Heart right ventricle (tissue), 16 donors: ENCODE measurements at regions not wholly inside any gene's neighbourhood (a gene's known extent, or its start where the extent isn't known, plus 50 kb on each side); places are given as distances from the start of the nearest gene placed in this dataset.

Experiments
- ATAC-seq, 8 donors: fragments of 200-7000 bp; cut with Tn5 transposase; one replicate each; pipeline ENCODE4 v1.9.1; 2020; ENCODE audit warnings: mild to moderate bottlenecking in 8 of 8, moderate library complexity in 8 of 8, moderate number of reproducible peaks in 1 of 8
- DNase-seq, 2 donors: peaks; one replicate each; pipeline ENCODE4 v3.0.0-alpha.2; 2020
- H3K27ac ChIP-seq, 10 donors: fragments of 200-600 bp; sonication (generic) in 2 of 10; one replicate each; pipeline versions ENCODE4 v1.5.0 to v1.8.0; 2020 to 2022; ENCODE audit warnings: mild to moderate bottlenecking in 3 of 10
- H3K27me3 ChIP-seq, 7 donors: fragments of 200-600 bp; one replicate each; pipeline ENCODE4 v1.8.0; 2021 to 2022; ENCODE audit warnings: mild to moderate bottlenecking in 2 of 7
- H3K36me3 ChIP-seq, 9 donors: fragments of 200-600 bp; sonication (generic) in 1 of 9; one replicate each; pipeline versions ENCODE4 v1.5.0 to v1.8.0; 2020 to 2022; ENCODE audit warnings: mild to moderate bottlenecking in 2 of 9
- H3K4me1 ChIP-seq, 9 donors: fragments of 200-600 bp; sonication (generic) in 1 of 9; one replicate each; pipeline versions ENCODE4 v1.5.0 to v1.8.0; 2020 to 2022; ENCODE audit warnings: mild to moderate bottlenecking in 4 of 9
- H3K4me3 ChIP-seq, 10 donors: fragments of 200-600 bp; sonication (generic) in 2 of 10; one replicate each; pipeline versions ENCODE4 v1.5.0 to v1.8.0; 2020 to 2022; ENCODE audit warnings: mild to moderate bottlenecking in 7 of 10, moderate library complexity in 2 of 10
- H3K9me3 ChIP-seq, 11 donors: fragments of 200-600 bp in 10 of 11; sonication (generic) in 2 of 11; one replicate each; pipeline versions ENCODE4 v1.5.0 to v1.8.0; 2013 to 2022; ENCODE audit warnings: mild to moderate bottlenecking in 2 of 11, control low read depth in 1 of 11, moderate library complexity in 1 of 11
- WGBS, 2 donors: extraction: QIAGEN DNeasy Blood & Tissue Kit; methylation state at CpG; one replicate each; pipeline ENCODE4 v1.1.7; 2013; ENCODE audit warnings: inconsistent platforms in 1 of 2; 5-methylcytosine and 5-hydroxymethylcytosine counted together
- intact Hi-C, 10 donors: fragments of 100-400 bp; cut with DNase I; formaldehyde crosslinking; loops; one replicate each; pipeline versions ENCODE4 v1.11.1 to v1.14.2; 2022
- TF ChIP-seq, protein P1 (sequence below), 9 donors: fragments of 200-600 bp; sonication (generic) in 2 of 9; IDR thresholded peaks; one replicate each; pipeline versions ENCODE4 v1.5.0 to v1.8.0; 2021 to 2022; ENCODE audit warnings: antibody characterized with exemption in 9 of 9, mild to moderate bottlenecking in 5 of 9, moderate library complexity in 1 of 9
- donor health status: Arrhythmogenic right ventricular cardiomyopathy.
- donor health status: ischemic (EF 13 %, LVEDD 7.1; RV severe dilation, severe dysfunction).
- donor health status: healthy with polysubstance abuse.
- donor health status: DM: no; HTN: yes; CAD: no.
- donor health status: DM: no; HTN: no; CAD: no.
- donor health status: ischemic (EF 25% LVEDD 6.9; RV normal size, moderate dysfunction).
- donor health status: ischemic (EF 25% LVEDD 5.7; RV mildly dilated, moderate dysfunction).
- donor health status: healthy.
- donor health status: DM: yes; HTN: yes; CAD: no.
- donor health status: Ischemic cardiomyopathy.
- donor health status: ischemic (EF 35%, LVEDD 5.7; RV mildly dilated, moderate dysfunction).
- donor health status: nonischemic (EF 11% LVEDD 7.7; RV severe dilation, severe dysfunction).
- donor health status: DM: yes; HTN: yes; CAD: no.
- donor health status: PGD.
- donor health status: ischemic (EF 29% LVEDD 5.4; RV normal size, mild dysfunction).
- donor health status: nonischemic (EF 23%, LVEDD 6.1; RV moderate dilation, normal function).

DNA sequence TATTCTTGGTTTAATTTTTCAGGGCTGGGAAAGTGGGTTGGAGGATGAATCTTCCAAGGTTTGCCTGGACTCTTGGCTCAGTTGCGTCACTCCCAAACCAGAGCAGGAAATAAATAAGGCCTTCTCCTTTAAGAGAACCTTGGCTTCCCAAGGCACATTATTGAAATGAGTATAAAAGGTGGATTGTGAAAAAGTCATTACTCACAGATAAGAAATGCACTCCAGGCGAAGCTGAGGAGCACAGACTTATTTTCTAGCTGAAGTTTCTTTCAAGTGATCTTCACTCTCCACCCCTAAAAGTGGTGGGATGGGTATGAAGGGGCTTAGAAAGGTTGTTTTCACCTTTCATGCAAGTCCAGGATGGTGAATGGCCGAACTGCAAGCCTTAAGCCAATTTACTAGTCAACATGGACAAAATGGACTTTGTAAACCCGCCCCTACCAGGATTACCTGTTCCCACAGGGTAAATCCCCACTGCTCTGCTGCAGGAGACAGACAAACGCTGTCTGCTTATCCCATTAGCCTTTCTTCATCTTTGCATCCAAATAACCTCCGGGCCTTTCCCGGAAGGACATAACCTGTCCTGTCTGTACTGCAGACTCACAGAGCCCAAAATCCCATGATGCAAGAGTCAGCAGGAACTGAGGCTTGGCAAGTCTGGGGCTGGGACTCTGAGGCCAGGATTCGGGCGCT is 207.6 kb downstream of the BCL11B start:
- 72 to 73% methylated on average over 9 of the region's 9 CpGs for WGBS, 2 donors
- TF ChIP-seq, protein P1, sequence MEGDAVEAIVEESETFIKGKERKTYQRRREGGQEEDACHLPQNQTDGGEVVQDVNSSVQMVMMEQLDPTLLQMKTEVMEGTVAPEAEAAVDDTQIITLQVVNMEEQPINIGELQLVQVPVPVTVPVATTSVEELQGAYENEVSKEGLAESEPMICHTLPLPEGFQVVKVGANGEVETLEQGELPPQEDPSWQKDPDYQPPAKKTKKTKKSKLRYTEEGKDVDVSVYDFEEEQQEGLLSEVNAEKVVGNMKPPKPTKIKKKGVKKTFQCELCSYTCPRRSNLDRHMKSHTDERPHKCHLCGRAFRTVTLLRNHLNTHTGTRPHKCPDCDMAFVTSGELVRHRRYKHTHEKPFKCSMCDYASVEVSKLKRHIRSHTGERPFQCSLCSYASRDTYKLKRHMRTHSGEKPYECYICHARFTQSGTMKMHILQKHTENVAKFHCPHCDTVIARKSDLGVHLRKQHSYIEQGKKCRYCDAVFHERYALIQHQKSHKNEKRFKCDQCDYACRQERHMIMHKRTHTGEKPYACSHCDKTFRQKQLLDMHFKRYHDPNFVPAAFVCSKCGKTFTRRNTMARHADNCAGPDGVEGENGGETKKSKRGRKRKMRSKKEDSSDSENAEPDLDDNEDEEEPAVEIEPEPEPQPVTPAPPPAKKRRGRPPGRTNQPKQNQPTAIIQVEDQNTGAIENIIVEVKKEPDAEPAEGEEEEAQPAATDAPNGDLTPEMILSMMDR (IDR thresholded peaks at IDR 0.05) = no peak
- ATAC-seq = no peak
- Histone ChIP-seq H3K27ac (no peak overlapping the region), H3K4me1 (no peaks in the 10 kb centered on the region), H3K4me3 (no peak overlapping the region), H3K9me3 (peaks cover 0 to 3% (median 0%) of the 10 kb centered on the region in 11 donors), H3K36me3 (no peaks in the 10 kb centered on the region), H3K27me3 (peaks cover 0 to 8% (median 3%) of the 10 kb centered on the region in 7 donors)
- DNase-seq = no peak
- intact Hi-C loops = no loop called here

DNA sequence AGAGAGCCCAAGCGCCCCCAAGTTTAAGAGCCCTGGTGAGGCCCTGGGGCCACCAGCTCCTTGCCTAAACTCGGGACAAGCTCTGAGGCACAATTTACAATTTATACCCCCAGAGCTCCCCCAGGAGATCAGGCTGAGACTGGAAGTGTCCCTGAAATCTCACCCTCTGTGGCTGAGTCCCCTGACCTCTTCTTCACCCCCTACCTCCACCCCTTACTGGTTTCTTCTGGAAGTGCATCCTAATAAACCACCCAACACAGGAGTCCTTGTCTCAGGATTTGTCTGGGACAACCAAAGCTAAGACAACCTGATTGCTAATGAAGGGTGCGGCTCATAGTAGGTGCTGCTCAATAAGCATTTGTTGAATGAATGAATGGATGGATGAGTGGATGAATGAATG is 206.4 kb downstream of the BCL11B start:
- no peaks in the 10 kb centered on the region for H3K4me1 ChIP-seq
- WGBS, 2 donors = 70 to 80% methylated on average over 3 of the region's 3 CpGs
- intact Hi-C loops = no loop called here
- no peaks in the 10 kb centered on the region for H3K36me3 ChIP-seq
- H3K4me3 ChIP-seq = no peak overlapping the region
- no peak overlapping the region for H3K27ac ChIP-seq
- TF ChIP-seq, protein P1 (IDR thresholded peaks at IDR 0.05) = no peak
- peaks cover 0 to 4% (median 0%) of the 10 kb centered on the region in 11 donors for H3K9me3 ChIP-seq
- no peak for ATAC-seq
- DNase-seq = no peak
- H3K27me3 ChIP-seq = peaks cover 0 to 8% (median 3%) of the 10 kb centered on the region in 7 donors

DNA sequence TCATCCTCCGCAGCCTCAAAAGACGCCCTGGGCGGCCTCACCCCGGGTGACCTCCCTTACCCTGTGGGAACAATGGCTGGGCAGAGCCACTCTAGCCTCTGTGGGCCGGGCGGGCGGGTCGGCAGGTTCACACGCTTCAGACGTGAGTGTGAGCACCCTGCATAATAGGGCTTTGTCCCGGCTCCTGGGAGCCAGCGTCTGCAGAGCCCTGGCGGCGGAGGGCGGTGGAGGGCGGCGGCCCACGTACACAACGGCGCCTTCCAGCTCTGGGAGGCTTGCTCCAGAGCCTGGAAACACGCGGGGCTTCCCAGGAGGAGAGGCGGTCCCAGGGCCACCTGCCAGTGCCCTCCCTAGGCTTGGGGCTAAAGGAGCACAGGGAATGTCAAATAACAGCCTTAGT is 205.6 kb downstream of the BCL11B start:
- no peaks in the 10 kb centered on the region for H3K36me3 ChIP-seq
- H3K4me1 ChIP-seq = no peaks in the 10 kb centered on the region
- no peak overlapping the region for H3K4me3 ChIP-seq
- DNase-seq (no peak), ATAC-seq (no peak)
- peaks cover 0 to 8% (median 3%) of the 10 kb centered on the region in 7 donors for H3K27me3 ChIP-seq
- peaks cover 0 to 10% (median 0%) of the 10 kb centered on the region in 11 donors for H3K9me3 ChIP-seq
- intact Hi-C loops = no loop called here
- WGBS, 2 donors = 87 to 88% methylated on average over 23 of the region's 23 CpGs
- TF ChIP-seq, protein P1 (IDR thresholded peaks at IDR 0.05) = no peak
- H3K27ac ChIP-seq = no peak overlapping the region

DNA sequence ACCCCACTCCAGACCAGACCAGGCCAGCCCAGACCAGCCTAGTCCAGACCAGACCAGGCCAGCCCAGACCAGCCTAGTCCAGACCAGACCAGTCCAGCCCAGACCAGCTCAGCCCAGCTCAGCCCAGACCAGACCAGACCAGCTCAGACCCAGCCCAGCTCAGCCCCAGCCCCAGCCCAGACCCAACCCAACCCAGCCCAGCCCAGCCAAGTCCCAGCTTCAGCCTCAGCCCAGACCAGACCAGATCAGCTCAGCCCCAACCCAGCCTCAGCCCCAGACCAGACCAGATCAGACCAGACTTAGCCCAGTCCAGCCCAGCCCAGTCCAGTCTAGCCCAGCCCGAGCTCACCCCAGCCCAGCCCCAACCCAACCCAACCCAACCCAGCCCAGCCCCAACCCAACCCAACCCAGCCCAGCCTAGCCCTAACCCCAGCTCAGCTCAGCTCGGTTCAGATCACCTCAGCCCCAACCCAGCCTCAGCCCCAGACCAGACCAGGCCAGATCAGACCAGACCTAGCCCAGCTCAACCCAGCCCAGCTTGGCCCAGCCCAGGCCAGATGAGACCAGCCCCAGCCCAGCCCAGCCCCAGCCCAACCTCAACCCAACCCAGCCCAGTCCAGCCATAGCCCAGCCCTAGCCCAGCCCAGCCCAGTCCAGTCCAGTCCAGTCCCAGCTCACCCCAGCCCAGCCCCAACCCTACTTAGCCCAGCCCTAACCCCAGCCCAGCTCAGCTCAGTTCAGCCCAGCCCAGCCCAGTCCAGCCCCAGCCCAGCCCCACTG is 204.7 kb downstream of the BCL11B start:
- no peak for ATAC-seq
- H3K27ac ChIP-seq = no peak overlapping the region
- no peaks in the 10 kb centered on the region for H3K36me3 ChIP-seq

More for the DNA sequence above, 204.7 kb downstream of the BCL11B start:
- Histone ChIP-seq H3K4me3 (no peak overlapping the region), H3K9me3 (peaks cover 0 to 14% (median 0%) of the 10 kb centered on the region in 11 donors), H3K4me1 (no peaks in the 10 kb centered on the region), H3K27me3 (peaks cover 0 to 12% (median 3%) of the 10 kb centered on the region in 7 donors)
- DNase-seq = no peak
- intact Hi-C loops = no loop called here
- WGBS, 2 donors = 71 to 82% methylated on average over 2 of the region's 2 CpGs
- TF ChIP-seq, protein P1 (IDR thresholded peaks at IDR 0.05) = no peak
